Activated T-helper 2 cell treated with anti-CD3 and anti-CD28 coated beads, Interferon-gamma antibody, Interleukin-2, Interleukin-4, amounts not matched to agents 10 μg/mL and 5 μg/mL and 100 μg/mL, durations not matched to agents 14 hours and 24 hours and 36 hours (primary cell): ENCODE measurements at regions not wholly inside any gene's neighbourhood (a gene's known extent, or its start where the extent isn't known, plus 50 kb on each side); places are given as distances from the start of the nearest gene placed in this dataset.

Source experiments
- DNase-seq: peaks from one replicate; pipeline ENCODE4 v3.0.0; 2021; ENCODE audit warnings: low spot score
- H3K27ac Mint-ChIP-seq: one replicate; pipeline ENCODE4 v1.8.0; 2021; ENCODE audit warnings: mixed read lengths
- H3K27me3 Mint-ChIP-seq: one replicate; pipeline ENCODE4 v1.8.0; 2021; ENCODE audit warnings: low read depth, mixed read lengths
- H3K36me3 Mint-ChIP-seq: one replicate; pipeline ENCODE4 v1.8.0; 2021; ENCODE audit warnings: low read depth, mixed read lengths
- H3K4me1 Mint-ChIP-seq: one replicate; pipeline ENCODE4 v1.8.0; 2021; ENCODE audit warnings: low read depth, mixed read lengths
- H3K4me3 Mint-ChIP-seq: one replicate; pipeline ENCODE4 v1.8.0; 2021; ENCODE audit warnings: low read depth, mild to moderate bottlenecking, moderate library complexity, mixed read lengths
- H3K9me3 Mint-ChIP-seq: one replicate; pipeline ENCODE4 v1.8.0; 2021; ENCODE audit warnings: mixed read lengths
- intact Hi-C: fragments of 100-400 bp; cut with micrococcal nuclease; formaldehyde crosslinking; loops from one replicate; pipeline ENCODE4 v1.15.1; 2023

DNA sequence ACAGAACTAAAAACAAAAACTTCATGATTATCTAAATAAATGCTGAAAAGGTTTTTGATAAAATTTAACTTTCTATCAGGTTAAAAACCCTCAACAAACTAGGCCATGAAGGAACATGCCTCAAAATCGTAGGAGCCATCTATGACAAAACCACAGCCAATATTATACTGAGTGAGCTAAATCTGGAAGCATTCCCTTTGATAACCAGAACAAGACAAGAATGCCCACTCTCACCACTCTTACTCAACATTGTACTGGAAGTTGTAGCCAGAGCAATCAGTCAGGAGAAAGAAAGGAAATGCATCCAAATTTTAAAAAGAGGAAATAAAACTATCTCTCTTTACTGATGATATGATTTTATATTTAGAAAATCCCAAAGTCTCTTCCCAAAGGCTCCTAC is 228.7 kb downstream of the CHRM2 start:
- Mint-ChIP-seq H3K4me1 (no peaks in the 10 kb centered on the region), H3K27ac (no peak overlapping the region), H3K27me3 (no peaks in the 10 kb centered on the region), H3K4me3 (no peak overlapping the region), H3K36me3 (no peaks in the 10 kb centered on the region), H3K9me3 (peaks cover 46% of the 10 kb centered on the region)
- DNase-seq: no peak
- intact Hi-C loops: no loop called here

DNA sequence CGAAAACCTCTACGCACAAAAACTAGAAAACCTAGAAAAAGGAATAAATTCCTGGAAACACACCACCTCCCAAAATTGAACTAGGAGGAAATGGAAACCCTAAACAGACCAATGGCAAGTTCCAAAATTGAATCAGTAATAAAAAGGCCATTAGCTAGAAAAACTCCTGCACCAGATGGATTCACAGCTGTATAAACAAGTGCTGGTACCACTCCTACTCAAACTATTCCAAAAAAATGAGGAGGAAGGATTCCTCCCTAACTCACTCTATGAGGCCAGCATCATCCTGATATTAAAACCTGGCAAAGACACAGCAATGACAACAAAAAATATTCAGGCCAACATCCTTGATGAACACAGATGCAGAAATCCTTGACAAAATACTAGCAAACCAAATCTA is 228.2 kb downstream of the CHRM2 start:
- H3K4me3 Mint-ChIP-seq: no peak overlapping the region
- DNase-seq: no peak
- intact Hi-C loops: no loop called here
- no peaks in the 10 kb centered on the region for H3K27me3 Mint-ChIP-seq
- no peaks in the 10 kb centered on the region for H3K36me3 Mint-ChIP-seq
- no peak overlapping the region for H3K27ac Mint-ChIP-seq
- H3K4me1 Mint-ChIP-seq: no peaks in the 10 kb centered on the region
- H3K9me3 Mint-ChIP-seq: peaks cover 44% of the 10 kb centered on the region

DNA sequence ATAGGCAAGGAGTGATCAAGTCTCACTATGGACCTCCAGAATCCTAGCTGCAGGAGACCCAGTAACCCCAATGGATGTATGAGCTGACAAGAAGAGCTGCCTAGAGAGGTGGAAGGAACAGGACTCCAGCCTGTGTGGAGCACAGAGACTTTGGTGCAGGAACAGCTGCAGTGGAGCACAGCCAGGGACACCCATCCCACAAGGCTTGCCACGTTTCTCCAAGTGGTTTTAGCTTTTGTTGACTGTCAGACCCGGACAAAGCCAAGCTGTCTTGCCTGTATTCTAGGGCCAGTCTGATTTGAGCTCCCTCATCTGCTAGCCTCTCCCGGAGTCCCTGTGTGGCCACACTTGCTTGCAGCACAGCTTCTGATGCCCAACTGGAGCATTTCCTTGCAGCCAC is 224.7 kb downstream of the CHRM2 start:
- no peak overlapping the region for H3K27ac Mint-ChIP-seq
- H3K4me3 Mint-ChIP-seq: no peak overlapping the region
- no peaks in the 10 kb centered on the region for H3K27me3 Mint-ChIP-seq
- H3K4me1 Mint-ChIP-seq: no peaks in the 10 kb centered on the region
- H3K36me3 Mint-ChIP-seq: no peaks in the 10 kb centered on the region
- DNase-seq: no peak
- intact Hi-C loops: no loop called here
- peaks cover 32% of the 10 kb centered on the region for H3K9me3 Mint-ChIP-seq

DNA sequence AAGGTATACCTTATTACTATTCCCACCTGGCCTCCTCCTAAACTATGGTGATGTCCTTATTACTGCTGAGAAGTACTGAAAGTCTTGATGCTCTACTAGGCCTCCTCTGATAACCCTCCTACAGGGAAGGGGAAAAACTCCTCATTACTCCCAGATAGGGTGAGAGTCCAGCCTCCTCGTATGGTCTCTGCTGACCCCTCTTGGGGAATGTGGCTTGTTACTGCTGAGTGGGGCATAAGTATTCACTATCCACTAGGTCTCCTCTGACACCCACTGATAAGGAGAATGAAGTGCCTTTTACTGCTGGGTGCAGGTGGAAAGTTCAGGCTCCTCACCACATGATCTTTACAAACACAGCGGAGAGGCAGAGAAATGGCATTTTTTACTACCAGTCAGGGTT is 222.9 kb downstream of the CHRM2 start:
- no peak for DNase-seq
- Mint-ChIP-seq H3K4me1 (no peaks in the 10 kb centered on the region), H3K9me3 (peaks cover 28% of the 10 kb centered on the region), H3K36me3 (no peaks in the 10 kb centered on the region), H3K4me3 (no peak overlapping the region), H3K27me3 (no peaks in the 10 kb centered on the region), H3K27ac (no peak overlapping the region)
- intact Hi-C loops: no loop called here

DNA sequence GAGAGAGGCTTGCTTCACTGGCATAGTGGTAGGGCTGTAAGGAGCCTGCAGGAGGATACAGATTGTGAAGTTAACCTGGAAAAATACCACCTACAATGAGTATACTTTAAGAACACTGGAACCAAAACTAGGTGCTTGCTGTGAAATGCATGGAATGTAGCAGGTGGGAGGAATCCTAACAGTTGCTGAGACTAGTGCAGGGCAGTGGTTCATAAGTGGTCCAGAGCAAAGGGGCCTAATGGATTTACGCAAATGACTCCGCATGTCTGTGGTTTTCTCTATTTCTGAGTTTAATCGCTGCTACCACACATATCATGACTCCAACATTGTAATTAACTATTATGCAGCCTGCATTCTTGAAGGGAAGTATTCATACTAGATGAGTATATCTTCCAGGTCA is 218.4 kb downstream of the CHRM2 start:
- Mint-ChIP-seq H3K4me3 (no peak overlapping the region), H3K27ac (no peak overlapping the region), H3K9me3 (peaks cover 4% of the 10 kb centered on the region), H3K4me1 (no peaks in the 10 kb centered on the region), H3K27me3 (no peaks in the 10 kb centered on the region), H3K36me3 (no peaks in the 10 kb centered on the region)
- no peak for DNase-seq
- intact Hi-C loops: no loop called here

DNA sequence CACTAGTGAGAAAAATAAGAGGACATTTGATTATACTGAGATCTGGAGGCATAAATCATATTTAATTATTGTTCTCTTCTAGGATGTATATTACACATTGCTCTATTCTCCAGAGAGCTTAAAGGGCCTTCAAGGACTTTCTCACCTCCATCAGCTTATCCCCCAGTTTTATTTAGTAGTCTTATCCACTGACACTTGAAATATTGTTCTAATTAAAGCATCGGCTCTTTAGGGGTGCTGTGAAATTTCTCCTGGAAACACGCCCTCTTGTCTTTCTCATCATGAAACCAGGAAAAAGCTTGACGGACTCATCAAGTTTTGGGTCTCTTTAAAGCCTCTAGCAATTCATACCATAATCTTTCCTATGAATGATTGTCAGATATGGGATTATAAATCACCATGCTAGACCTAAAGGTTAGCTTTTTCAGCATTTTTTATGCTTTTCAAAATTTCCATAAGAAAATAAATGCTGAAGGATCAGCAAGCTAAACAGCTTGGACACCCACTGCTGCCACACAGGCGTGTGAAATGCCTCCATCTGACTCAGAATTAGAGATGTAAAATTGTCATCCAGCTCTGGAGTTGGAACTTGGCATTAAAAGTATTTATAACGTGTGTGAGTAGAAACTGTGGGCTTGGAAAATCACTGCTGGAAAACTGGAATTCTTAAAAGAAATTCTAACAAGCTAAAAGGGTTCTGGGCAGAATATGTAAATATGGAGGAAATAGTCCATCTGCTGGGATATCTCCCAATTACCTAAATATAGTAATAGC is 216.3 kb downstream of the CHRM2 start:
- no peak for DNase-seq
- Mint-ChIP-seq H3K27me3 (no peaks in the 10 kb centered on the region), H3K4me1 (no peaks in the 10 kb centered on the region), H3K27ac (no peak overlapping the region), H3K36me3 (no peaks in the 10 kb centered on the region), H3K4me3 (no peak overlapping the region), H3K9me3 (peaks cover 7% of the 10 kb centered on the region)
- intact Hi-C loops: no loop called here

DNA sequence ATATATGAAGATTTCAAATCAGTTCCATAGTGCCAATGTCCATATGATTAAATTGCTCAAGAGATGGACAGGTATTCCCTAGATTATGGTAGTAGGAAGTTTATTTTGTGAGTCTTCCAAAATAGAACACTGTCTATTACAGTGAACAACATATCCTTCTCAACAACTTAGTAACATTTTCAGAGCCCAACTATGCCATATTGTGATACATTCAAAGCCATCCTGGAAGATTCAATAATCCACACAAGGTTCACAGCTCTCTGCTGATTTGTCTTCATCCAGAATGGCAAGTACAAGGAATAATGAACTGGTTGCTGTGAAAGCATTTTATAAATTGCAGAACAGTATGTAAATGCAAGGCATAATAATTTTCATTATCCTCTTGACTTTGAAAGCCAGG is 213.9 kb downstream of the CHRM2 start:
- Mint-ChIP-seq H3K4me1 (no peaks in the 10 kb centered on the region), H3K4me3 (no peak overlapping the region), H3K27me3 (no peaks in the 10 kb centered on the region), H3K36me3 (no peaks in the 10 kb centered on the region), H3K9me3 (peaks cover 12% of the 10 kb centered on the region), H3K27ac (no peak overlapping the region)
- no peak for DNase-seq
- intact Hi-C loops: no loop called here

DNA sequence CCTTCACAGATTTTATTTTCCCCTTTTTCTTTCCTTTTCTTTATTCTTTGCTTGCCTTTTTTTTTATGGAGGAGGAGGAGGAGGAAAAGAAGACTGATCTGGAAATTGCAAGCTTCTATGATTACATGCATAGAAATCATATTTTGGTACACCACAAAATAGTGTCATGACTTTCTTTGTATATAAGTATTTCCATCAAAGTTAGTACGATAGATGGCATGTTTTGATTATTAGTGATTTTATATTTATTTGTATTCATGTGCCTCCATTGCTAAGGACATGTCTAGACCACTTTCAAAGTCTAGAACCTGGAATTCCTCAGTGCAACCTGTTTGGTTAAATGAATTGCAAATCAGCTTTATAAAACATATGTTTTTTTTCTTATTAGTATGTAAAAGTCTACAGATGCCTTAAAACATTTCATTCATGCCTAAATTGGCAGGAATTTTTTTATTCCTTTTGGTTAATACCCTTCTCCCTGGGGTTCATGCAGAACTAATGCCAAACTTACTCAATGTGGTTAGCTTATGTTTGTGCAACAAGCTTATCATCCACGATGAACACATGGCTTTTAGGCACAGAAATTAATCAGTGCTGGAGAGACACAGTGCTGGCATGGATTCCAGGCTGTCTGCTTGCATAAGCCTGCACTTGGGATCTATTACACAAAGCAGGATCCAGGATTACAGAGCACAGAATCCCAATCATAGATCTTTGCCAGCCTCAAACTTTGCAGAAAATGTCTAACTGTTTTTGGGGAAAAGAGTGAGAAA is 213.1 kb downstream of the CHRM2 start:
- H3K4me3 Mint-ChIP-seq: no peak overlapping the region
- H3K27ac Mint-ChIP-seq: no peak overlapping the region
- intact Hi-C loops: no loop called here
- no peaks in the 10 kb centered on the region for H3K36me3 Mint-ChIP-seq
- H3K27me3 Mint-ChIP-seq: no peaks in the 10 kb centered on the region
- no peak for DNase-seq
- peaks cover 16% of the 10 kb centered on the region for H3K9me3 Mint-ChIP-seq
- H3K4me1 Mint-ChIP-seq: no peaks in the 10 kb centered on the region

DNA sequence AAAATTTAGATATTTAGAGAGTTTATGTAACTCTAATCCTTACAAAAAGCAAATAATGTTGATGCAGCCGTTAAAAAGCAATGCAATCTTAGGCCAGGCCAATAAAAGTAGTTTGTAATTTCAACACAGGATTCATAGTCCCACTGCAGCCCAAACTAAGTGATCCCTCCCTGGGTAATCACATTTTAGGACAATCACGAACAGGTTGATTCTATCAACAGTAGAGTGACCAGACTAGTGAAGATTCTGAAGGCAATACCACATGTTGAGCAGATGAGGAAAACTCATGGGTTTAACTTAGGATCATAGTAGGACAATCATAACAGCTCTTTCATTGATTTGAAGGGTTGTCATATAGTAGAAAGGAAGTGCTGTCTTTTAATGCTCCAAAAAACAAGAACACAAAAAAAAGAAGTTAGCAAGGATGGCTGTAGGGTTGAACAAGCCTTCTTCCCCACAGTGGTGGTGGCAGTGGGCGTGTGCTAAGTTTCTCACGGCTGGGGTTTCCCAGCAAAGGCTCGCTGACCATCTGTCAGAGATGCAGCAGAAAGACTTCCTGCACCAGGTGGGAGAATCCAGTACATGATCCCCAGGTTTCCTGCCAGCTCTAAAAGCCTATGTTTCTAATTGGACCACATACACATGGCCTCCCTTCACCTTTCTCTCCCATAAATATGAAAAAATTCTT is 212.2 kb downstream of the CHRM2 start:
- Mint-ChIP-seq H3K27ac (no peak overlapping the region), H3K4me3 (no peak overlapping the region), H3K27me3 (no peaks in the 10 kb centered on the region), H3K4me1 (no peaks in the 10 kb centered on the region), H3K36me3 (no peaks in the 10 kb centered on the region), H3K9me3 (peaks cover 16% of the 10 kb centered on the region)
- DNase-seq: no peak
- intact Hi-C loops: no loop called here

DNA sequence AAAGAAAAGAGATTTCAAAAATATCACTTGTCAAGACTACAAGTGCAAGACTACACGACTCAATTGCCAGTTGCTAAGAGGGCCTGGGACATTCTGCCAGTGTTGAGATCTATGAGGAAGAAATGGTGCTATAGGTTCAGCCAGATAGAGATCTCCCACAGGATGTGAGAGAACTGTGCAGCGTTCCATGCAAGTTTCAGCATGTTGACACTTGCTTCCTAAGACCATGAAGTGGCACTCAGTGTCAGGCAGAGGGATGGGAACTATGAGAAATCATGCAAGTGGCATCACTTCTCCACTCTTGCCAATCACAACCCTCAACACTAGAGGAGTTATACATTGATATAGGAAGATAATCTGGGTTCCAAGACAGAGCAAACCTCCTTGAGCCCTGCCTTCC is 210.3 kb downstream of the CHRM2 start:
- Mint-ChIP-seq H3K27ac (no peak overlapping the region), H3K4me1 (no peaks in the 10 kb centered on the region), H3K4me3 (no peak overlapping the region), H3K9me3 (peaks cover 16% of the 10 kb centered on the region), H3K27me3 (no peaks in the 10 kb centered on the region), H3K36me3 (no peaks in the 10 kb centered on the region)
- DNase-seq: no peak
- intact Hi-C loops: no loop called here

DNA sequence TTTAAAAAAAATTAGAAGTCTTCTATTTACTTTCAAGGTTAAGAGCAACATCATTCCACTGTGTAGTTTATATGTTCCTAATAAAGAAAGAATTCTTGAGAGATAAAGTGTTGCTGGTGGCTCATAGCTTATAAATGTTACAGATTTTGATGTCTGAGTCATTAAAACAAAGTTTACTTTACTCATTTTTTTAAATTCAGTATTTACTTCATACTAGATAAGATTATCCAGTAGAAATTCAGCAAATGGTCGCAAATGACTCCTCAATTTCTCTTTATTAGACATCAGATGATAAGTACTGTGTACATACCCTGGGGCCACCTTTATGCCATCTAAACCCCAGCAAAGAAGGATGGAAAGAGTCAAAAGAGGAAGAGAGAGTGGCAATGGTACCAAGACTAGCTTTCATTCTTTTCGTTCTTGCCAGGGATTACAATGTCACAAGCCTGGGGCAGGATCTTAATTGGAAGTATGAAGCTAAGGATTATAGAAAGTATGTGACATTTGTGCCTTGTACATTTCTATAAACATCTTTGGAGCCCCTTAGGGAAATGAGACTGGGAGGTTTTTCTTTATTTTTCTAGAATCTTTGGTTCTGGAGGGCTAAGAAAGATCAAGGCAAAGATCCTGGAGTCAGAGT is 206.1 kb downstream of the CHRM2 start:
- Mint-ChIP-seq H3K27me3 (no peaks in the 10 kb centered on the region), H3K36me3 (no peaks in the 10 kb centered on the region), H3K4me3 (no peak overlapping the region), H3K4me1 (no peaks in the 10 kb centered on the region), H3K27ac (no peak overlapping the region), H3K9me3 (peaks cover 18% of the 10 kb centered on the region)
- intact Hi-C loops: no loop called here
- DNase-seq: no peak

DNA sequence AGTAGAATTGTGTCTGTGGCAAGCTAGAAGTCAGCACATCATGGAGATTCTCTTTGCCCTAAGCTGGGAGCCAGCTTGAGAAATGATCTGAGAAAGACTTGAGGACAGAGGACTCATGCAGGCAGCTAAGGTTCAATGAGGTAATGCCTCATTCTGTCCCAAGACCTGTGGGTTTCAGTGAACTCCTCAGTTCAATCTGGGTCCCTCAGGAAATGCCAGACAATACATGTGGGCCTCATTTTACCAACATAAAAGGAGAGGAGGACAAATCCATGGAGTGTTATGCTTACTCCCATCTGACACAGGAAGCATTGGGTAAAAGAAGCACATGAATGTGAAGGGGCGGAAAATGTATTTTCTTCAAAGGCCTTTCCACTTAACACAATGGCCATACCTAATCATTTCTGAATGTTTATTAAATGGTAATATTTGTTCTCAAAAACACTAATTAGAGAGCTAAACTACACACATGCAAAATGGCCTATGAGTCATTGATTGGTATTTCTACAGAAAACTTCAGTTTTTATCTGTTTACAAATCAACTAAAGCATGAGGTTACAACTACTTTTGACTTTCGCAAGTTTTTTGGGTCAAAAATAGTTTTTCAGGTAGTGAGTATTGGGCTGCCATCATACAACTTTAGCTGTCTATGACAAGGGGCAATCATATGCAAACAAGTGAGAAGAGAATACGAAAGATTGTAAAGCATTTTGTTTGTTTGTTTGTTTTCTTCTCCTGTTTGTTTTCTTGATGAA is 205.3 kb downstream of the CHRM2 start:
- intact Hi-C loops: no loop called here
- Mint-ChIP-seq H3K36me3 (no peaks in the 10 kb centered on the region), H3K4me1 (no peaks in the 10 kb centered on the region), H3K27ac (no peak overlapping the region), H3K27me3 (no peaks in the 10 kb centered on the region), H3K4me3 (no peak overlapping the region), H3K9me3 (peaks cover 19% of the 10 kb centered on the region)
- DNase-seq: no peak
